OCI-LY1 (cell line): ENCODE measurements at regions not wholly inside any gene's neighbourhood (a gene's known extent, or its start where the extent isn't known, plus 50 kb on each side); places are given as distances from the start of the nearest gene placed in this dataset.
"Not testable (repeated sequence)": the region's sequence is repeated elsewhere in the genome, so short reads cannot be mapped to it uniquely, and the experiment has no call there.

ENCODE experiments used
- H2AFZ ChIP-seq: fragments of 200-600 bp; sonication (generic), shearing (Covaris generic); 2 replicates; pipeline ENCODE4 v1.6.0; 2014; ENCODE audit warnings: antibody characterized with exemption, mild to moderate bottlenecking, low read length
- H3F3A ChIP-seq: fragments of 200-600 bp; sonication (generic), shearing (Covaris generic); 2 replicates; pipeline ENCODE4 v1.6.0; 2014; ENCODE audit warnings: mild to moderate bottlenecking, antibody characterized with exemption, low read length, moderate library complexity; ENCODE audit not compliant: insufficient read depth
- H3K27ac ChIP-seq: fragments of 200-600 bp; sonication (generic); 2 replicates; pipeline ENCODE4 v1.5.1; 2014; ENCODE audit warnings: low read length, mixed run types, mild to moderate bottlenecking, low read depth; ENCODE audit not compliant: poor library complexity, severe bottlenecking
- H3K27me3 ChIP-seq: fragments of 200-600 bp; sonication (generic); 2 replicates; pipeline ENCODE4 v1.6.0; 2014; ENCODE audit warnings: antibody characterized with exemption, mild to moderate bottlenecking, low read length, moderate library complexity; ENCODE audit not compliant: insufficient read depth
- H3K36me3 ChIP-seq: fragments of 200-600 bp; sonication (generic); 2 replicates; pipeline ENCODE4 v1.6.1; 2014; ENCODE audit warnings: mild to moderate bottlenecking, antibody characterized with exemption, low read length, moderate library complexity, mixed read lengths; ENCODE audit not compliant: insufficient read depth
- H3K4me1 ChIP-seq: fragments of 200-600 bp; sonication (generic); 2 replicates; pipeline ENCODE4 v1.5.1; 2014; ENCODE audit warnings: mild to moderate bottlenecking, low read length, moderate library complexity; ENCODE audit not compliant: insufficient read depth, severe bottlenecking
- H3K4me2 ChIP-seq: fragments of 200-600 bp; sonication (generic), shearing (Covaris generic); 2 replicates; pipeline ENCODE4 v1.6.1; 2014; ENCODE audit warnings: low read length
- H3K4me3 ChIP-seq: fragments of 200-600 bp; sonication (generic); 2 replicates; pipeline ENCODE4 v1.5.1; 2014; ENCODE audit warnings: low read length, low read depth, mild to moderate bottlenecking, mixed read lengths; ENCODE audit not compliant: poor library complexity, severe bottlenecking
- H3K79me2 ChIP-seq: fragments of 200-600 bp; shearing (Covaris generic); 2 replicates; pipeline ENCODE4 v1.6.1; 2016; ENCODE audit warnings: mixed run types, low read length, mixed read lengths; ENCODE audit not compliant: insufficient read depth
- H3K9ac ChIP-seq: fragments of 200-600 bp; sonication (generic), shearing (Covaris generic); 2 replicates; pipeline ENCODE4 v1.6.1; 2014; ENCODE audit warnings: mild to moderate bottlenecking, low read length, mixed read lengths
- H3K9me2 ChIP-seq: fragments of 200-600 bp; sonication (generic), shearing (Covaris generic); 2 replicates; pipeline ENCODE4 v1.6.1; 2014; ENCODE audit warnings: low read depth, mild to moderate bottlenecking, low read length, mixed read lengths
- H3K9me3 ChIP-seq: fragments of 200-600 bp; shearing (Covaris generic); 2 replicates; pipeline ENCODE4 v1.6.1; 2014; ENCODE audit warnings: low read length, mixed read lengths
- H4K20me1 ChIP-seq: fragments of 200-600 bp; sonication (generic), shearing (Covaris generic); 2 replicates; pipeline ENCODE4 v1.6.0; 2016; ENCODE audit warnings: mild to moderate bottlenecking, low read length; ENCODE audit not compliant: insufficient read depth
- EZH2 ChIP-seq: fragments of 200-600 bp; sonication (generic), shearing (Covaris generic); IDR thresholded peaks from 2 replicates; pipeline ENCODE4 v1.8.0; 2017; ENCODE audit warnings: borderline replicate concordance, mixed run types, mild to moderate bottlenecking, antibody characterized with exemption, low read length, moderate library complexity, mixed read lengths
- TF ChIP-seq, protein P1 (sequence below): fragments of 200-600 bp; sonication (generic), shearing (Covaris generic); IDR thresholded peaks from 2 replicates; pipeline ENCODE4 v1.5.1; 2017; ENCODE audit warnings: mild to moderate bottlenecking, antibody characterized with exemption, low read length, moderate library complexity, mixed read lengths

GRCh38 chr12:78571953-78572352 lies 292.6 kb upstream of the SYT1 start:
- no peaks in the 10 kb centered on the region for H3K9me3 ChIP-seq
- no peak overlapping the region for H2AFZ ChIP-seq
- no peak overlapping the region for H3K4me2 ChIP-seq
- TF ChIP-seq EZH2 = no peak
- TF ChIP-seq, protein P1, sequence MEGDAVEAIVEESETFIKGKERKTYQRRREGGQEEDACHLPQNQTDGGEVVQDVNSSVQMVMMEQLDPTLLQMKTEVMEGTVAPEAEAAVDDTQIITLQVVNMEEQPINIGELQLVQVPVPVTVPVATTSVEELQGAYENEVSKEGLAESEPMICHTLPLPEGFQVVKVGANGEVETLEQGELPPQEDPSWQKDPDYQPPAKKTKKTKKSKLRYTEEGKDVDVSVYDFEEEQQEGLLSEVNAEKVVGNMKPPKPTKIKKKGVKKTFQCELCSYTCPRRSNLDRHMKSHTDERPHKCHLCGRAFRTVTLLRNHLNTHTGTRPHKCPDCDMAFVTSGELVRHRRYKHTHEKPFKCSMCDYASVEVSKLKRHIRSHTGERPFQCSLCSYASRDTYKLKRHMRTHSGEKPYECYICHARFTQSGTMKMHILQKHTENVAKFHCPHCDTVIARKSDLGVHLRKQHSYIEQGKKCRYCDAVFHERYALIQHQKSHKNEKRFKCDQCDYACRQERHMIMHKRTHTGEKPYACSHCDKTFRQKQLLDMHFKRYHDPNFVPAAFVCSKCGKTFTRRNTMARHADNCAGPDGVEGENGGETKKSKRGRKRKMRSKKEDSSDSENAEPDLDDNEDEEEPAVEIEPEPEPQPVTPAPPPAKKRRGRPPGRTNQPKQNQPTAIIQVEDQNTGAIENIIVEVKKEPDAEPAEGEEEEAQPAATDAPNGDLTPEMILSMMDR = no peak
- no peaks in the 10 kb centered on the region for H3K9me2 ChIP-seq
- no peak overlapping the region for H3K4me3 ChIP-seq
- H3K9ac ChIP-seq = no peak overlapping the region
- H3K27ac ChIP-seq = no peak overlapping the region
- no peaks in the 10 kb centered on the region for H3K79me2 ChIP-seq
- H3K36me3 ChIP-seq = no peaks in the 10 kb centered on the region
- H3K4me1 ChIP-seq = no peaks in the 10 kb centered on the region
- no peaks in the 10 kb centered on the region for H4K20me1 ChIP-seq
- no peaks in the 10 kb centered on the region for H3F3A ChIP-seq
- H3K27me3 ChIP-seq = no peaks in the 10 kb centered on the region

GRCh38 chr12:78575208-78575607 lies 289.4 kb upstream of the SYT1 start:
- not testable (repeated sequence) for H3K27ac ChIP-seq, H3K36me3 ChIP-seq, H3K27me3 ChIP-seq, H4K20me1 ChIP-seq, H3K4me2 ChIP-seq, H3K4me3 ChIP-seq, H3K4me1 ChIP-seq, H3K79me2 ChIP-seq, H3K9me2 ChIP-seq, H2AFZ ChIP-seq, H3K9ac ChIP-seq, H3F3A ChIP-seq, H3K9me3 ChIP-seq

GRCh38 chr12:78579846-78580245 lies 284.7 kb upstream of the SYT1 start:
- Histone ChIP-seq H2AFZ (no peak overlapping the region), H3K79me2 (no peaks in the 10 kb centered on the region), H3K36me3 (no peaks in the 10 kb centered on the region), H3K4me3 (no peak overlapping the region), H3K9me3 (no peaks in the 10 kb centered on the region), H3K27ac (no peak overlapping the region), H3K27me3 (no peaks in the 10 kb centered on the region), H3K9me2 (no peaks in the 10 kb centered on the region), H3K4me1 (no peaks in the 10 kb centered on the region), H3K9ac (no peak overlapping the region), H3F3A (no peaks in the 10 kb centered on the region), H3K4me2 (no peak overlapping the region), H4K20me1 (no peaks in the 10 kb centered on the region)
- no peak for TF ChIP-seq EZH2
- TF ChIP-seq, protein P1 = no peak

- no peak overlapping the region for H2AFZ ChIP-seq
- no peak overlapping the region for H3K4me3 ChIP-seq
- H3K27me3 ChIP-seq = no peaks in the 10 kb centered on the region
- H3K9me2 ChIP-seq = no peaks in the 10 kb centered on the region
- no peaks in the 10 kb centered on the region for H3K79me2 ChIP-seq
- no peak overlapping the region for H3K9ac ChIP-seq
- H4K20me1 ChIP-seq = no peaks in the 10 kb centered on the region
- TF ChIP-seq, protein P1 = no peak
- no peak for TF ChIP-seq EZH2
- H3K4me1 ChIP-seq = no peaks in the 10 kb centered on the region
- no peaks in the 10 kb centered on the region for H3K36me3 ChIP-seq
- H3K27ac ChIP-seq = no peak overlapping the region
- no peaks in the 10 kb centered on the region for H3K9me3 ChIP-seq
- no peak overlapping the region for H3K4me2 ChIP-seq
- no peaks in the 10 kb centered on the region for H3F3A ChIP-seq
Measured at GRCh38 chr12:78580296-78580695, 284.3 kb upstream of the SYT1 start.
